IMR-90 (cell line): ENCODE measurements at regions not wholly inside any gene's neighbourhood (a gene's known extent, or its start where the extent isn't known, plus 50 kb on each side); places are given as distances from the start of the nearest gene placed in this dataset.

Experiments
- ATAC-seq: fragments of 200-7000 bp; cut with Tn5 transposase; 2 replicates; pipeline ENCODE4 v1.9.1; 2020; ENCODE audit warnings: low read depth, mild to moderate bottlenecking, moderate library complexity
- BruUV-seq: library from RNA; stranded (reverse); fragments of 400-500 nt; replicated peaks from 2 replicates; lab custom pipeline; 2021; lab: Mats Ljungman, UMichigan
- CTCF ChIA-PET: fragments of 300-600 bp; formaldehyde crosslinking; extraction: SDS; loops from one replicate; lab custom pipeline; 2021; ENCODE audit warnings: antibody characterized with exemption; lab: Yijun Ruan, JAX
- POLR2A ChIA-PET: fragments of 300-600 bp; sonication (Branson Sonifier 250); formaldehyde crosslinking; loops from one replicate; lab custom pipeline; 2022; ENCODE audit warnings: antibody characterized with exemption; ENCODE audit not compliant: unreplicated experiment; lab: Charles Lee
- DNase-seq: peaks from one replicate; pipeline ENCODE4 v3.0.0; 2013
- H2AFZ ChIP-seq: replicated peaks from 2 replicates; pipeline ENCODE3; 2013; ENCODE audit warnings: low read length, mild to moderate bottlenecking; ENCODE audit not compliant: poor library complexity
- H2AK5ac ChIP-seq: 2 replicates; pipeline ENCODE4 v1.6.1; 2013; ENCODE audit warnings: low read depth, low read length, inconsistent platforms
- H2AK9ac ChIP-seq: replicated peaks from 2 replicates; pipeline ENCODE3; 2013; ENCODE audit warnings: mild to moderate bottlenecking, low read depth, low read length, moderate library complexity; ENCODE audit not compliant: poor library complexity
- H2BK120ac ChIP-seq: 2 replicates; pipeline ENCODE4 v1.6.1; 2013; ENCODE audit warnings: low read depth, low read length, inconsistent platforms
- H2BK15ac ChIP-seq: 3 replicates; pipeline ENCODE4 v1.6.1; 2013; ENCODE audit warnings: low read depth, low read length, inconsistent platforms
- H2BK20ac ChIP-seq: 2 replicates; pipeline ENCODE4 v1.6.1; 2013; ENCODE audit warnings: low read depth, mild to moderate bottlenecking, inconsistent platforms, low read length, moderate library complexity
- H2BK5ac ChIP-seq: 2 replicates; pipeline ENCODE4 v1.6.1; 2013; ENCODE audit warnings: mild to moderate bottlenecking, low read depth, low read length, inconsistent platforms; ENCODE audit not compliant: poor library complexity, severe bottlenecking
- H3K14ac ChIP-seq: replicated peaks from 2 replicates; pipeline ENCODE4 v1.6.1; 2013; ENCODE audit warnings: low read depth, low read length, inconsistent platforms
- H3K18ac ChIP-seq: 2 replicates; pipeline ENCODE4 v1.6.1; 2013; ENCODE audit warnings: low read depth, low read length, control low read depth
- H3K23ac ChIP-seq: 2 replicates; pipeline ENCODE4 v1.6.1; 2013; ENCODE audit warnings: low read depth, low read length, inconsistent platforms
- H3K27ac ChIP-seq: 2 replicates; pipeline ENCODE4 v1.5.1; 2013; ENCODE audit warnings: mild to moderate bottlenecking, control low read depth, low read length; ENCODE audit not compliant: insufficient read depth
- H3K27me3 ChIP-seq: 2 replicates; pipeline ENCODE4 v1.6.1; 2013; ENCODE audit warnings: low read length; ENCODE audit not compliant: control insufficient read depth, insufficient read depth
- H3K36me3 ChIP-seq: 2 replicates; pipeline ENCODE4 v1.6.1; 2013; ENCODE audit warnings: low read length, mixed read lengths; ENCODE audit not compliant: control insufficient read depth, insufficient read depth
- H3K4ac ChIP-seq: 2 replicates; pipeline ENCODE4 v1.6.1; 2013; ENCODE audit warnings: low read depth, low read length, inconsistent platforms
- H3K4me1 ChIP-seq: 2 replicates; pipeline ENCODE4 v1.6.1; 2013; ENCODE audit warnings: low read length, mixed read lengths; ENCODE audit not compliant: control insufficient read depth, insufficient read depth
- H3K4me2 ChIP-seq: 2 replicates; pipeline ENCODE4 v1.6.1; 2013; ENCODE audit warnings: low read depth, mild to moderate bottlenecking, control low read depth, low read length, moderate library complexity
- H3K4me3 ChIP-seq: 2 replicates; pipeline ENCODE4 v1.5.1; 2013; ENCODE audit warnings: low read depth, mild to moderate bottlenecking, control low read depth, low read length, moderate library complexity; ENCODE audit not compliant: insufficient read depth
- H3K56ac ChIP-seq: 2 replicates; pipeline ENCODE4 v1.6.1; 2013; ENCODE audit warnings: low read length, inconsistent platforms; ENCODE audit not compliant: insufficient read depth; ENCODE audit errors: extremely low read depth
- H3K79me1 ChIP-seq, 2 experiments: 2 replicates each; pipeline ENCODE4 v1.6.1; 2013; ENCODE audit warnings: low read length in 2 of 2, inconsistent platforms in 1 of 2, low read depth in 1 of 2
- H3K9ac ChIP-seq: 2 replicates; pipeline ENCODE4 v1.6.1; 2013; ENCODE audit warnings: low read depth, low read length, control low read depth
- H3K9me1 ChIP-seq: 2 replicates; pipeline ENCODE4 v1.6.1; 2013; ENCODE audit warnings: low read length, inconsistent platforms; ENCODE audit not compliant: insufficient read depth
- H3K9me3 ChIP-seq: 2 replicates; pipeline ENCODE4 v1.6.1; 2013; ENCODE audit warnings: low read length; ENCODE audit not compliant: control insufficient read depth, insufficient read depth
- H4K20me1 ChIP-seq: 2 replicates; pipeline ENCODE4 v1.6.1; 2013; ENCODE audit warnings: low read length, inconsistent platforms; ENCODE audit not compliant: insufficient read depth
- H4K5ac ChIP-seq: 2 replicates; pipeline ENCODE4 v1.6.1; 2013; ENCODE audit warnings: mild to moderate bottlenecking, low read depth, low read length, control low read depth
- H4K8ac ChIP-seq, 2 experiments: 2 replicates each; pipeline ENCODE4 v1.6.1; 2013; ENCODE audit warnings: low read depth in 2 of 2, low read length in 2 of 2, control low read depth in 1 of 2, inconsistent platforms in 1 of 2
- H4K91ac ChIP-seq: 2 replicates; pipeline ENCODE4 v1.6.1; 2013; ENCODE audit warnings: low read depth, low read length, inconsistent platforms; ENCODE audit not compliant: insufficient read depth
- BHLHE40 ChIP-seq: fragments of 150-350 bp; IDR thresholded peaks from 2 replicates; pipeline ENCODE4 v1.6.1; 2016; ENCODE audit warnings: mild to moderate bottlenecking, low read depth, low read length
- CEBPB ChIP-seq: IDR thresholded peaks from 2 replicates; pipeline ENCODE4 v1.6.1; 2012; ENCODE audit warnings: low read depth, low read length, improper control_type of control experiment
- FOS ChIP-seq: fragments of 150-350 bp; IDR thresholded peaks from 2 replicates; pipeline ENCODE4 v1.6.1; 2016; ENCODE audit warnings: low read depth, low read length
- MAFK ChIP-seq: IDR thresholded peaks from 2 replicates; pipeline ENCODE4 v1.6.1; 2012; ENCODE audit warnings: low read depth, low read length, improper control_type of control experiment
- MXI1 ChIP-seq: IDR thresholded peaks from 2 replicates; pipeline ENCODE4 v1.6.1; 2012; ENCODE audit warnings: low read depth, mild to moderate bottlenecking, low read length, moderate library complexity, borderline replicate concordance
- NFE2L2 ChIP-seq: fragments of 150-350 bp; IDR thresholded peaks from 2 replicates; pipeline ENCODE4 v1.6.1; 2016; ENCODE audit warnings: low read depth, mild to moderate bottlenecking, low read length
- POLR2A ChIP-seq: IDR thresholded peaks from 2 replicates; pipeline ENCODE4 v1.6.1; 2012; ENCODE audit warnings: mild to moderate bottlenecking, low read depth, low read length
- RAD21 ChIP-seq: IDR thresholded peaks from 2 replicates; pipeline ENCODE4 v1.6.1; 2012; ENCODE audit warnings: low read length, improper control_type of control experiment
- RCOR1 ChIP-seq: IDR thresholded peaks from 2 replicates; pipeline ENCODE4 v1.6.1; 2012; ENCODE audit warnings: mild to moderate bottlenecking, low read length, improper control_type of control experiment; ENCODE audit not compliant: insufficient replicate concordance
- RFX5 ChIP-seq: IDR thresholded peaks from 2 replicates; pipeline ENCODE4 v1.8.0; 2012; ENCODE audit warnings: low read depth, mild to moderate bottlenecking, low read length, moderate library complexity
- SMC3 ChIP-seq: fragments of 150-350 bp; IDR thresholded peaks from 2 replicates; pipeline ENCODE4 v1.6.1; 2016; ENCODE audit warnings: low read depth, mild to moderate bottlenecking, antibody characterized with exemption, low read length, moderate library complexity
- WGBS, 2 experiments: methylation state at CpG; one replicate each; pipeline versions ENCODE4 v1.1.5 to v1.1.7; 2013; ENCODE audit warnings: missing lambda C conversion rate in 2 of 2; ENCODE audit not compliant: insufficient read length in 1 of 2; ENCODE audit errors: extremely low coverage in 2 of 2; 5-methylcytosine and 5-hydroxymethylcytosine counted together
- dilution Hi-C: fragments of 300-500 bp; cut with HindIII; formaldehyde crosslinking; loops from one replicate; pipeline ENCODE4 v1.14.3; 2018; ENCODE audit warnings: low sequenced_read_pairs; ENCODE audit not compliant: unreplicated experiment
- in situ Hi-C: fragments of 300-500 bp; cut with MboI; formaldehyde crosslinking; loops from 3 replicates; pipeline ENCODE4 v1.14.3; 2019; ENCODE audit warnings: low sequenced_read_pairs, inconsistent platforms, mixed read lengths
- intact Hi-C: fragments of 100-400 bp; cut with micrococcal nuclease; formaldehyde crosslinking; loops from 2 replicates; pipeline ENCODE4 v1.10.0; 2022
- TF ChIP-seq, protein P1 (sequence below): fragments of 150-350 bp; IDR thresholded peaks from 2 replicates; pipeline ENCODE4 v1.6.1; 2016; ENCODE audit warnings: low read depth, mild to moderate bottlenecking, low read length, moderate library complexity, borderline replicate concordance
- TF ChIP-seq, protein P2 (sequence below): fragments of 150-350 bp; IDR thresholded peaks from 2 replicates; pipeline ENCODE4 v1.6.1; 2017; ENCODE audit warnings: mild to moderate bottlenecking, antibody characterized with exemption, low read length, low read depth

DNA sequence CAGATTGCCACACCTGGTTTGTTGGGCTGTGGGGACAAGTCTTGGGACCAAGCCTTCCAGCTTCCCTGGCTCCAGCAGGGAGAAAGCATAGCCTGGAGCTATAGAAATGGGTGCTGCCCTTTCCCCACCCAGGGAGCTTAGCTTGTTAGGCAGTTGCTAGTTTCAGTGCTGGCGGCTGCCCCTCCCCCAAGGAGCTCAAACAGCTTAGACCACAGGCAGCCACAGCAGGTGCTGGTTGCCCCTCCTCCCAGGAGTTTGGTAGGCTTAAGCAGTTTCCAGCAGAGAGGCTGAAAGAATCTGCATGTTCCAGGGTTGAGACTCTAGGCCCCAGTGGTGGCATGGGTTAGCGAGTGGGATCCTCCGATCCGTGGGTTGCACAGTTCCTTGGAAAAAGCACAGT lies 889.7 kb downstream of the IGSF11 start:
- Histone ChIP-seq H3K9me3 (no peaks in the 10 kb centered on the region), H3K4me1 (no peaks in the 10 kb centered on the region), H3K27me3 (no peaks in the 10 kb centered on the region; the same call in 1 of the 2 replicates), H4K5ac (no peak overlapping the region), H3K14ac (no peak overlapping the region), H3K18ac (no peak overlapping the region), H2BK120ac (no peak overlapping the region), H3K36me3 (no peaks in the 10 kb centered on the region), H3K4me3 (no peak overlapping the region), H4K91ac (no peak overlapping the region), H3K56ac (no peak overlapping the region), H4K8ac (no peak overlapping the region), H2BK15ac (no peak overlapping the region), H2AK9ac (no peak overlapping the region), H2BK20ac (no peak overlapping the region), H4K20me1 (no peaks in the 10 kb centered on the region), H2BK5ac (no peak overlapping the region), H3K4me2 (no peak overlapping the region), H2AFZ (no peak overlapping the region), H3K23ac (no peak overlapping the region), H3K27ac (no peak overlapping the region), H3K4ac (no peak overlapping the region), H3K79me1 (no peaks in the 10 kb centered on the region), H2AK5ac (no peak overlapping the region), H3K9me1 (no peaks in the 10 kb centered on the region), H3K9ac (no peak overlapping the region)
- ChIA-PET CTCF (no interaction called here), POLR2A (no interaction called here)
- DNase-seq: no peak
- BruUV-seq: no TSS peak
- WGBS, 2 experiments: no CpG with 5 or more reads among the region's 4 CpGs
- intact Hi-C loops: no loop called here
- in situ Hi-C loops: no loop called here
- dilution Hi-C loops: no loop called here
- ATAC-seq: no peak
- TF ChIP-seq RCOR1 (no peak), MXI1 (no peak), SMC3 (no peak), RAD21 (no peak), RFX5 (no peak), POLR2A (no peak), BHLHE40 (no peak), MAFK (no peak), NFE2L2 (no peak), CEBPB (no peak), FOS (no peak)
- TF ChIP-seq, protein P1, sequence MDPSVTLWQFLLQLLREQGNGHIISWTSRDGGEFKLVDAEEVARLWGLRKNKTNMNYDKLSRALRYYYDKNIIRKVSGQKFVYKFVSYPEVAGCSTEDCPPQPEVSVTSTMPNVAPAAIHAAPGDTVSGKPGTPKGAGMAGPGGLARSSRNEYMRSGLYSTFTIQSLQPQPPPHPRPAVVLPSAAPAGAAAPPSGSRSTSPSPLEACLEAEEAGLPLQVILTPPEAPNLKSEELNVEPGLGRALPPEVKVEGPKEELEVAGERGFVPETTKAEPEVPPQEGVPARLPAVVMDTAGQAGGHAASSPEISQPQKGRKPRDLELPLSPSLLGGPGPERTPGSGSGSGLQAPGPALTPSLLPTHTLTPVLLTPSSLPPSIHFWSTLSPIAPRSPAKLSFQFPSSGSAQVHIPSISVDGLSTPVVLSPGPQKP: no peak
- TF ChIP-seq, protein P2, sequence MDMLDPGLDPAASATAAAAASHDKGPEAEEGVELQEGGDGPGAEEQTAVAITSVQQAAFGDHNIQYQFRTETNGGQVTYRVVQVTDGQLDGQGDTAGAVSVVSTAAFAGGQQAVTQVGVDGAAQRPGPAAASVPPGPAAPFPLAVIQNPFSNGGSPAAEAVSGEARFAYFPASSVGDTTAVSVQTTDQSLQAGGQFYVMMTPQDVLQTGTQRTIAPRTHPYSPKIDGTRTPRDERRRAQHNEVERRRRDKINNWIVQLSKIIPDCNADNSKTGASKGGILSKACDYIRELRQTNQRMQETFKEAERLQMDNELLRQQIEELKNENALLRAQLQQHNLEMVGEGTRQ: no peak
